UCSD-AML1 (cell line): ENCODE measurements at regions not wholly inside any gene's neighbourhood (a gene's known extent, or its start where the extent isn't known, plus 50 kb on each side); places are given as distances from the start of the nearest gene placed in this dataset.

Experiments
- DNase-seq: peaks from one replicate; lab custom pipeline; 2025; ENCODE audit not compliant: unreplicated experiment; lab: John Stamatoyannopoulos, UW

GRCh38 chr10:3357737-3358136, 185.2 kb upstream of the PITRM1 start:
- DNase-seq: no peak

- no peak for DNase-seq
Observed at GRCh38 chr10:3355536-3355935, 183.0 kb upstream of the PITRM1 start.

- no peak for DNase-seq
Observed at GRCh38 chr10:3354174-3354900, 181.8 kb upstream of the PITRM1 start.

GRCh38 chr10:3353235-3353634, 180.7 kb upstream of the PITRM1 start:
- no peak for DNase-seq

- DNase-seq: no peak
Observed at GRCh38 chr10:3350617-3351258, 178.2 kb upstream of the PITRM1 start.

GRCh38 chr10:3350205-3350604, 177.6 kb upstream of the PITRM1 start:
- DNase-seq: no peak

GRCh38 chr10:3348564-3348963, 176.0 kb upstream of the PITRM1 start:
- no peak for DNase-seq

- no peak for DNase-seq
Observed at GRCh38 chr10:3347413-3348182, 175.0 kb upstream of the PITRM1 start.

- DNase-seq: no peak
Observed at GRCh38 chr10:3346851-3347250, 174.3 kb upstream of the PITRM1 start.

GRCh38 chr10:3342771-3343170, 170.2 kb upstream of the PITRM1 start:
- no peak for DNase-seq

GRCh38 chr10:3340127-3340730, 167.6 kb upstream of the PITRM1 start:
- DNase-seq: no peak

GRCh38 chr10:3339531-3339950, 167.0 kb upstream of the PITRM1 start:
- DNase-seq: peak; percentile 17

GRCh38 chr10:3339121-3339520, 166.5 kb upstream of the PITRM1 start:
- DNase-seq: no peak

GRCh38 chr10:3337741-3338140, 165.2 kb upstream of the PITRM1 start:
- no peak for DNase-seq

- DNase-seq: no peak
Observed at GRCh38 chr10:3336673-3337293, 164.2 kb upstream of the PITRM1 start.

- DNase-seq: no peak
Observed at GRCh38 chr10:3333426-3333825, 160.8 kb upstream of the PITRM1 start.

- no peak for DNase-seq
Observed at GRCh38 chr10:3331690-3332230, 159.2 kb upstream of the PITRM1 start.

- no peak for DNase-seq
Observed at GRCh38 chr10:3331187-3331586, 158.6 kb upstream of the PITRM1 start.

GRCh38 chr10:3330663-3331062, 158.1 kb upstream of the PITRM1 start:
- no peak for DNase-seq

GRCh38 chr10:3325954-3326750, 153.6 kb upstream of the PITRM1 start:
- no peak for DNase-seq
